CD14-positive monocyte (primary cell): ENCODE measurements at regions not wholly inside any gene's neighbourhood (a gene's known extent, or its start where the extent isn't known, plus 50 kb on each side); places are given as distances from the start of the nearest gene placed in this dataset.

Experiments
- DNase-seq, 3 donors: peaks; one replicate each; pipeline ENCODE4 v3.0.0-alpha.2; 2011 to 2022
- H2AFZ ChIP-seq: 2 replicates; pipeline ENCODE4 v1.6.0; 2012; ENCODE audit warnings: mild to moderate bottlenecking, low read depth, low read length, inconsistent platforms; ENCODE audit not compliant: insufficient read depth, poor library complexity, severe bottlenecking
- H3K27ac ChIP-seq, 2 donors: 1 replicate in 1 of 2; 2 replicates in 1 of 2; pipeline ENCODE4 v1.5.1; 2012 to 2013; ENCODE audit warnings: low read length in 2 of 2, control low read depth in 1 of 2, inconsistent platforms in 1 of 2, low read depth in 1 of 2, mild to moderate bottlenecking in 1 of 2
- H3K27me3 ChIP-seq, 2 donors: one replicate each; pipeline versions ENCODE4 v1.6.0 to v1.6.1; 2011 to 2013; ENCODE audit warnings: low read length in 2 of 2; ENCODE audit not compliant: control insufficient read depth in 2 of 2, insufficient read depth in 2 of 2
- H3K36me3 ChIP-seq, 2 donors: replicated peaks in 1 of 2; 1 replicate in 1 of 2; 2 replicates in 1 of 2; pipeline versions ENCODE4 v1.5.1 to v1.6.1; 2012 to 2013; ENCODE audit warnings: low read length in 2 of 2, control low read depth in 1 of 2, inconsistent platforms in 1 of 2, mild to moderate bottlenecking in 1 of 2; ENCODE audit not compliant: insufficient read depth in 2 of 2, control insufficient read depth in 1 of 2
- H3K4me1 ChIP-seq, 2 donors: 1 replicate in 1 of 2; 2 replicates in 1 of 2; pipeline versions ENCODE4 v1.5.1 to v1.6.1; 2012 to 2013; ENCODE audit warnings: low read length in 2 of 2, control low read depth in 1 of 2, inconsistent platforms in 1 of 2, mild to moderate bottlenecking in 1 of 2, moderate library complexity in 1 of 2; ENCODE audit not compliant: insufficient read depth in 2 of 2, control insufficient read depth in 1 of 2
- H3K4me2 ChIP-seq: replicated peaks from 2 replicates; pipeline ENCODE3; 2012; ENCODE audit warnings: low read length, moderate library complexity, mild to moderate bottlenecking; ENCODE audit not compliant: poor library complexity, severe bottlenecking; ENCODE audit errors: extremely low read depth
- H3K4me3 ChIP-seq, 3 experiments: fragments of 200-600 bp in 1 of 3; sonication (generic) in 1 of 3; replicated peaks in 1 of 3; 1 replicate in 2 of 3; 2 replicates in 1 of 3; pipeline ENCODE4 v1.5.1; 2011 to 2013; ENCODE audit warnings: low read length in 3 of 3, mild to moderate bottlenecking in 3 of 3, control low read depth in 2 of 3, low read depth in 2 of 3, inconsistent platforms in 1 of 3, moderate library complexity in 1 of 3
- H3K79me2 ChIP-seq: 2 replicates; pipeline ENCODE4 v1.6.0; 2012; ENCODE audit warnings: mild to moderate bottlenecking, control low read depth, inconsistent platforms, low read length, moderate library complexity; ENCODE audit not compliant: insufficient read depth
- H3K9ac ChIP-seq: 2 replicates; pipeline ENCODE4 v1.6.0; 2017; ENCODE audit warnings: low read length, mild to moderate bottlenecking; ENCODE audit not compliant: insufficient read depth, poor library complexity, severe bottlenecking
- H3K9me3 ChIP-seq, 2 donors: replicated peaks in 1 of 2; 1 replicate in 1 of 2; 2 replicates in 1 of 2; pipeline versions ENCODE4 v1.5.1 to v1.6.1; 2012 to 2013; ENCODE audit warnings: low read length in 2 of 2, control low read depth in 1 of 2; ENCODE audit not compliant: control insufficient read depth in 1 of 2, insufficient read depth in 1 of 2
- H4K20me1 ChIP-seq: 2 replicates; pipeline ENCODE4 v1.6.0; 2012; ENCODE audit warnings: mild to moderate bottlenecking, low read length, control low read depth, moderate library complexity; ENCODE audit not compliant: insufficient read depth
- H3K27ac Mint-ChIP-seq, 7 donors: one replicate each; pipeline ENCODE4 v1.8.0; 2020; ENCODE audit warnings: mild to moderate bottlenecking in 7 of 7, mixed read lengths in 7 of 7, moderate library complexity in 6 of 7, inconsistent platforms in 2 of 7
- H3K27me3 Mint-ChIP-seq, 3 donors: one replicate each; pipeline ENCODE4 v1.8.0; 2021 to 2022; ENCODE audit warnings: low read depth in 3 of 3, mild to moderate bottlenecking in 3 of 3, mixed read lengths in 3 of 3, moderate library complexity in 3 of 3, inconsistent platforms in 1 of 3
- H3K36me3 Mint-ChIP-seq, 2 donors: one replicate each; pipeline ENCODE4 v1.8.0; 2020; ENCODE audit warnings: mixed read lengths in 2 of 2, inconsistent platforms in 1 of 2, mild to moderate bottlenecking in 1 of 2
- H3K4me1 Mint-ChIP-seq: one replicate; pipeline ENCODE4 v1.8.0; 2020; ENCODE audit warnings: mild to moderate bottlenecking, mixed read lengths
- H3K4me3 Mint-ChIP-seq, 2 donors: one replicate each; pipeline ENCODE4 v1.8.0; 2020; ENCODE audit warnings: mild to moderate bottlenecking in 2 of 2, mixed read lengths in 2 of 2, moderate library complexity in 1 of 2
- H3K9me3 Mint-ChIP-seq, 7 donors: one replicate each; pipeline ENCODE4 v1.8.0; 2020 to 2022; ENCODE audit warnings: mixed read lengths in 7 of 7, mild to moderate bottlenecking in 6 of 7, moderate library complexity in 6 of 7, inconsistent platforms in 2 of 7
- WGBS: methylation state at CpG from one replicate; pipeline ENCODE4 v1.1.5; 2013; ENCODE audit warnings: missing lambda C conversion rate; ENCODE audit not compliant: insufficient coverage; 5-methylcytosine and 5-hydroxymethylcytosine counted together
- intact Hi-C, 2 donors: fragments of 100-400 bp; cut with micrococcal nuclease; formaldehyde crosslinking; loops; one replicate each; pipeline versions ENCODE4 v1.15.0 to v1.15.1; 2023
- TF ChIP-seq, protein P1 (sequence below): fragments of 200-600 bp; IDR thresholded peaks from one replicate; pipeline ENCODE4 v1.8.0; 2022; ENCODE audit warnings: antibody characterized with exemption, mild to moderate bottlenecking

DNA sequence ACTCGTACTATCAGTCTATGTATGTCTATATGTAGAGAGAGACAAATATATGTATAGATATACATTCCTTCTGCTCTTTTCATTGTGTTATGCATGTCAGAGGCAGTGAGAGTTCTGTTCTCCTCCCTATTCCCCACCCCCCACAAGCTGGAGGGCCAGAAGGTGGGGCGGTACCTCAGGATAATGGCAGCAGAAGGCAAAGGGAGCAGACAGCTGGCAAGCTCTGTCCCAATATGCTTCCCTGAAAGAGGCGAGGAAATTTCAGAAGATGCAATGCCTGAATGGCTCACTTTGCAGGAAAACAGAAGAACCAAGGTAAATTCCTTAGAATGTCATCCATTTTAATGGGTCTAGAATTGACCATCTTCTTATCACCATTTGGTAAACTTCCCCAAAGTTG lies 114.4 kb downstream of the NAA11 start:
- Histone ChIP-seq H3K4me1 (no peaks in the 10 kb centered on the region), H3K9me3 (peaks cover 0 to 6% of the 10 kb centered on the region in 2 donors), H3K27ac (no peak overlapping the region), H3K9ac (no peak overlapping the region), H4K20me1 (no peaks in the 10 kb centered on the region), H3K4me3 (no peak overlapping the region), H3K4me2 (no peak overlapping the region), H3K36me3 (no peaks in the 10 kb centered on the region), H2AFZ (no peak overlapping the region), H3K79me2 (no peaks in the 10 kb centered on the region), H3K27me3 (no peaks in the 10 kb centered on the region)
- Mint-ChIP-seq H3K27me3 (no peaks in the 10 kb centered on the region), H3K4me1 (peaks cover 11% of the 10 kb centered on the region), H3K36me3 (no peaks in the 10 kb centered on the region), H3K9me3 (peaks cover 0 to 12% (median 5%) of the 10 kb centered on the region in 7 donors), H3K27ac (no peak overlapping the region), H3K4me3 (no peak overlapping the region)
- no peak for DNase-seq
- intact Hi-C loops, result no loop called here
- 83% methylated on average over 1 of the region's 3 CpGs for WGBS
- TF ChIP-seq, protein P1, sequence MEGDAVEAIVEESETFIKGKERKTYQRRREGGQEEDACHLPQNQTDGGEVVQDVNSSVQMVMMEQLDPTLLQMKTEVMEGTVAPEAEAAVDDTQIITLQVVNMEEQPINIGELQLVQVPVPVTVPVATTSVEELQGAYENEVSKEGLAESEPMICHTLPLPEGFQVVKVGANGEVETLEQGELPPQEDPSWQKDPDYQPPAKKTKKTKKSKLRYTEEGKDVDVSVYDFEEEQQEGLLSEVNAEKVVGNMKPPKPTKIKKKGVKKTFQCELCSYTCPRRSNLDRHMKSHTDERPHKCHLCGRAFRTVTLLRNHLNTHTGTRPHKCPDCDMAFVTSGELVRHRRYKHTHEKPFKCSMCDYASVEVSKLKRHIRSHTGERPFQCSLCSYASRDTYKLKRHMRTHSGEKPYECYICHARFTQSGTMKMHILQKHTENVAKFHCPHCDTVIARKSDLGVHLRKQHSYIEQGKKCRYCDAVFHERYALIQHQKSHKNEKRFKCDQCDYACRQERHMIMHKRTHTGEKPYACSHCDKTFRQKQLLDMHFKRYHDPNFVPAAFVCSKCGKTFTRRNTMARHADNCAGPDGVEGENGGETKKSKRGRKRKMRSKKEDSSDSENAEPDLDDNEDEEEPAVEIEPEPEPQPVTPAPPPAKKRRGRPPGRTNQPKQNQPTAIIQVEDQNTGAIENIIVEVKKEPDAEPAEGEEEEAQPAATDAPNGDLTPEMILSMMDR, result no peak

DNA sequence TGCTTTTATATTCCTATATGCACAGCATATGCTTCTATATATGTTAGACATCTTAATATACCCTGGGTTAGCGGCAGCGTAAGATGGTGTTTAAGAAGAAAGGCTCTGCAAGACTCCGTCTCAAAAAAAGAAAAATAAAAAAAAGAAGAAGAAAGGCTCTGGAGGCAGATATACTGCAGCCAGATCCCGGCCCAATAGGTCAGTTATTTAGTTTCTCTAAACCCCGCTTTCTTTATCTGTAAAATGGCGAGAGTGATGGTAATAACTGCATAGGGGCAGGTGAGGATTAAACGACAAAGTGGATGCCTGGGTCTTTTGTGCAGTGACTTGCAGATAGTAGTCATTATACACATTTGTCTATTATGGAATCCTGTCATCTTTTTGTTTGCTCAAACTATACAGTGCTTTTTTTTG lies 115.2 kb downstream of the NAA11 start:
- H3K27me3 Mint-ChIP-seq, result no peaks in the 10 kb centered on the region

More for the DNA sequence above, 115.2 kb downstream of the NAA11 start:
- Histone ChIP-seq H3K27ac (no peak overlapping the region), H3K36me3 (no peaks in the 10 kb centered on the region), H3K27me3 (no peaks in the 10 kb centered on the region), H3K9me3 (peaks cover 0 to 8% of the 10 kb centered on the region in 2 donors), H3K4me2 (no peak overlapping the region), H3K4me3 (no peak overlapping the region), H2AFZ (no peak overlapping the region), H3K4me1 (no peaks in the 10 kb centered on the region), H4K20me1 (no peaks in the 10 kb centered on the region), H3K79me2 (no peaks in the 10 kb centered on the region), H3K9ac (no peak overlapping the region)
- intact Hi-C loops, result no loop called here
- WGBS, result 62% methylated on average over 3 of the region's 7 CpGs
- TF ChIP-seq, protein P1, result no peak
- Mint-ChIP-seq H3K27ac (no peak overlapping the region), H3K9me3 (peaks cover 0 to 14% (median 5%) of the 10 kb centered on the region in 7 donors), H3K4me1 (peaks cover 11% of the 10 kb centered on the region), H3K4me3 (no peak overlapping the region), H3K36me3 (no peaks in the 10 kb centered on the region)
- DNase-seq, result no peak
